ENCODE measurements at regions not wholly inside any gene's neighbourhood (a gene's known extent, or its start where the extent isn't known, plus 50 kb on each side); places are given as distances from the start of the nearest gene placed in this dataset.

DNA sequence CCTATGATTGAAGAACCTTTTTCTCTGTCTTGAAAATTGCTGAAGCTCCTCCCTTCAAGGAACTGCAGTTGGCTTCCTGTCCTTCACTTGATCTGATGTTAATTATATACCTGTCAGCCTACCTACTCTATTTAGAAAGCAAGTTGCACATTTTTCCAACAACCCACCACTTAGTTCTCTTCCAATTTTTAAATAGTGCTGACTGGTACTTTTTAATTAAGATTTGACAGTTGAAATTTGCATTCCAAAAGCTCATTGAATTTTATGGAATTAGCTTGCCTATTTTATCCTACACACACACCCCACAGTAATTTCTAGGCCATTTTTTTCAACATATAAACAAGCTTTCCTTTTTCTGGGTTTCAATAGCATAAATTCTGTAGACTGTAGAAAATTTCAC, 820.3 kb upstream of the FAT3 start:
- DNase-seq = no peak

DNA sequence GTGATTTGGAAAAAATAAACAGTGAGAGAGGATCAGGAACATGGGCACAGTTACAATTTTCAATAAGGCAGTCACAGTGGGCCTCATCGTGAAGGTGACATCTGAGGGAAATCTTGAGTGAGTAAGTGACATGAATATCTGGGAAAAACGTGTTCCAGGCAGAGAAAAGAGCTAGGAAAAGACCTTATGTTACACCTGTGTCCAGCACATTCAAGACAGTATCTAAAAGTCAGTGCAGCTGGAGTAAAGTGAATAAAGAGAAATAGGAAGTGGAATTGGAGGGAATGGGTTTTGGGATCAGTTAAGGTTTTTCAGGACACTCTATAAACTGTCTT, 827.5 kb upstream of the FAT3 start:
- no peak for DNase-seq

DNA sequence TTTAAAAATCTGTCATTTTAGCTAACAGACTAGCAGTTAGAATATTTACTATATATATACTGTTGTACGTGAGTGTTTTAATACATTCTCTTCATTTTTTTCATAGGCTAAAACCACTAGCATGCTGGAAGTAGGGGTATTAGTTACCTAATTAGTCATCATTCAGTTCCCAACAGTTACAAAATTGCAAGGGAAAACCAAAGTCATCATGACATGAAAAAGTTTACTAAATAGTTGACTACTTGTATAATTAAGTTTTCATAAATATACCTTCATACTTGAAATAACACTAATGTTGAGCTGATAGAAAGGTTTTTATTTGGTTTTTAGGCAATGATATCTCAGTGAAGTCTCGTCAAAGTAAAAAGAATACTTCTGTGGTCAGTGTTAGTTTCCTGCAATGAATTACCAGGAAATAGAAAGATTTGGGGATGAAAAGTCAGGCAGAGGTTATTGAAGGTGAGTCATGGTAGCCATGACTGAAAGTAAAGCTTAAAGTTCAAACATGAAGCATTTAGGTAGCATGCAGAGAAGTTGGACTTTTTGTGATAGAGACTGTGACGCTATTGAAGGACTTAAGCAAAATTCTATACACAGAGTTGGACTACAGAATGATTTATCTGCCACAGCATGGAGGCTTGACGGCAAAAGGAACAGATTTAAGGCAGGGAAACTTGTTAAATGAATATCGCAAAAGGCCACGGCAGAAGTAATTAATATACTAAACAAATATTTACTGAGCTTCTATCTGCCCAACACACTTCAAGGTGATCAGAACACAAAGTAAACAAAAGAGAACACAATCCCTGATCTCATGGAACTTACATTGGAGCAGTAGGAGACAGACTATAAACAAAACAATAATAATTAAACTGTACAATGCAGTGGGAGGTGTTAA, 828.1 kb upstream of the FAT3 start:
- peak; percentile 30 for DNase-seq

GRCh38 chr11:91394727-91395414, 829.7 kb upstream of the FAT3 start:
- DNase-seq = peak; percentile 45

GRCh38 chr11:91394073-91394726, 830.4 kb upstream of the FAT3 start:
- DNase-seq = no peak

DNA sequence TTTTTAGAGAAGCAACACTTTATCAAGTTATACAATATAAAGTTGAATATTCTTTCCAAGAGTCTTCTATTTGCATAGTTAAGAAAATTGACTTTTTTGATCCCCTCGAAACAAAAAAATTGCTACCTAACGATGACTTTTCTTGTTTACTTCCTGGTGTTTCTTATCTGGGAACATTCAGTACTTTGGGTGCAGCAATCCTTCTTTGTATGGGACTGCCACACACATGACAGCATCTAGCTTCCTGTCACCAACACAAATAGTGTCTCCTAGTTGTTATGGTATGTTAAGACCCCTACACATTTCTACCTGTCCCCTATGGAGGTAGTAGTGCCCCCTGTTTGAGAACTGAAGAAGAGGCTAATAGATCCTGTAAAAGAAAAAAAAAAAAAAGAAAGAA, 841.7 kb upstream of the FAT3 start:
- DNase-seq = no peak

DNA sequence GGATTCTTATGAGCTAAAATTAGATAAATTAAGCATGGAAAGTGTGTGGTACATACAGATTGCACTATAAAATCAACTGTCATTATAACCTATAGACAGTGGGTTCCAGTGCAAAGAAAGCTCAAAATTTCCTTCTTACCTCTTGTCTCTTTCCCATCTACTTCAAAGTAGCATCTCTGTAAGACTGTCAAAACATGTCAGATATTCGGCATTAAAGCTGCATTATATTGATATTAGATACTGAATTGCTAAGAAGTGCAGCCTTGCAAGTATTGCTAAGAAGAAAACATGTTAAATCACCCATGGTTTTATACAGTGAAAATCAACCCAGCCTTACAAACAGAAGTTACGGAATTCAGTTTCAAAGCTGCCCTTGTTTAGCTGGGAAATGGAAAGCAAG, 849.8 kb upstream of the FAT3 start:
- no peak for DNase-seq

- no peak for DNase-seq
Observed at GRCh38 chr11:91373497-91373896, 851.1 kb upstream of the FAT3 start.

DNA sequence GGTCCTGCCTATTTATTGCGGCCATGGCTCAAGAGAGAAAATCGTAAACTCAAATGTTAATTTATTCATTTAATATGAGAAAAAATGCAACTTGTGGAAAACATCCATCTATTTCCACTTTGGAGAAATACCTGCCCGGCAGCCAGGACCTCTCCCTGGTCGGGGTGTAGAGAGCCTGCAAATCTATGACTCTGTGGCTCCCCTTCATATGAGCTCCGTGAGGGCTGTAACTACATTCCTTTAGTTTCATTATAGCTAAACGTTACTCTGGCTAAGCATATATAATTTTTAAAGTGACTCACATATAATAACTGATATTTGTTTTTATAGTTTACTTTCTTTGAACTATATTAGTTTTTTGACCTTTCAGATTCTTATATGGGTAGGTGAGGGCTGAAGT, 857.8 kb upstream of the FAT3 start:
- no peak for DNase-seq

DNA sequence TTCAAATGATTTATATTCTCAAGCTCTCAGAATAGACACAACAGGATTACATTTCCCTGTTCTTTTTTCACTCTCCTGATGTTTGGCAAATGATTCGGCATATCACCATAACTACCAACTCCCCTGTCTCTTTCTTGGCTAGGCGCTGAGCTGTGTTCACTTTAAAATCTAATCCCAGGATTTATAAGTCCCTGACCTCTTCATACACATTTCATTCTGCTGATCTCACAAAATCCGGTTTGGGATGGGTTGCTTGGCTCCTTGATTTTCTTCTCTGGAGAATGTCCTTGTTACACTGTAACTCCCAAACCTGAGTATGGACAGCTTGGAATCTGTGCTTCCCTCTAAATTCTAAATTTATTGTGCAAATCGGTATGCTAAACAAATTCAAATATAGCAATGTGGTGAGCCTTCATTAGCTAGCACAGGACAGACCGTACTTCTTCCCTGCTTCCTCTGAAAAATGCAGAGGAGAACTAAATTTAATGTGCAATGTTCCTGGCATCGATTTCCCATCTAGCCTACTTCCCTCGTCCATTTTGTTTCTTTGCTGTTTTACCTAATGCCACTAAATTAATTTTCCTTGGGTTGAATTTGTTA, 858.5 kb upstream of the FAT3 start:
- no peak for DNase-seq

- no peak for DNase-seq
Observed at GRCh38 chr11:91350931-91351330, 873.7 kb upstream of the FAT3 start.

GRCh38 chr11:91326751-91327150, 897.9 kb upstream of the FAT3 start:
- no peak for DNase-seq

DNA sequence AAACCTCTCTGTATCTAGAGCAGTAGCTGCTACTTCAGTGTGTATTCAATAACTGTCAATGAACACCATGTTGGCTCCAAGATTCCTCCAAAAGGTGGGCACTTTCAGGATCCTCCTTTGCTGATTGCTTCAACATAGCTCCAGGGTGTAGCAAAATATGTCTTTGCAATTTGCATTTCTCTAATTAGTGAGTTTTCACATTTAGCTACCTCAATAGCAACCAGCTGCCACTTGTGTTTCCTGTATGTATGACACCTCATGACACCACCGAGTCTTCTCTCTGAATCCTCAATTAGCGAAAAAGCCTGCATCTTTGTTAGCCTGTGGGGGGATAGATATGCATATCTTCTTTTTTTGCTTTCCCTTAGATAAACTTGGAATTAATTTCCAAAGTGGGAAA, 898.3 kb upstream of the FAT3 start:
- no peak for DNase-seq

DNA sequence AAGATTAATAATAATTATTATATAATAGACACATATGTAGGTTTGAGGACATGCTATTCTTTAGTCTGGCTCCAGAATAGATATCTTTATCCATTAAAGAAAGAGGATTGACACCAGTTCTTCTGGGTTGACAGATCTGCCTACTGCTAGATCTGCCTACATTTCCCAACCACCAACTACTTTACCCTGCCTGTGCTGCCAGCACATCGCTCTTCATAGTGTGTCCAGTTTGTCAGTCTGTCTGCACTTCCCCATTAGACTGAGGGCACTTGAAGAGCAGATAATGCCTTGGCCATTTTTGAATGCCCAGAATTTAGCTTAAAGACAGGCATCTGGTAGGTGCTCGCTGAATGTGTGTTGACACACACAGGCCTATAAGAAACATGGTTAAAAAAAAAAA, 910.1 kb upstream of the FAT3 start:
- no peak for DNase-seq

- DNase-seq = no peak
Observed at GRCh38 chr11:91312541-91312940, 912.1 kb upstream of the FAT3 start.

GRCh38 chr11:91310085-91310484, 914.5 kb upstream of the FAT3 start:
- DNase-seq = no peak

DNA sequence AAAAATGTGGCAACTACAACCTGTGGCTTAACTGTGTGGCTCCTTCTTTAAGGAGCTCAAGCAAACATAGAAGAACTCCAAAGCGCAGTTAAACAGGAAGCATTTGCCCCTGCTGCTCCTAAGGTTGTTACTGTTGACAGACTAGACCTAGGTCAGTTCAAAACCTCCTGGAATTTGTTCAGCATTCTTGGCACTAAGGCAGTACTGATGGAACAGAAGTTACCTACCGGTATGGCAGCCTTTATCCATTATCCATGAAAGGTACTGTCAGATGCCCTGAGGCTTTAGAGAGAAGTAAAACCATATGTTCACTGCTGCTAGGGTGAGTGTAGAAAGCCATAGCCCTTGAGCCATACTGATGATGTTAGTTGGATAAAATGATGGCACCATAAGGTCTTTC, 916.5 kb upstream of the FAT3 start:
- no peak for DNase-seq

DNA sequence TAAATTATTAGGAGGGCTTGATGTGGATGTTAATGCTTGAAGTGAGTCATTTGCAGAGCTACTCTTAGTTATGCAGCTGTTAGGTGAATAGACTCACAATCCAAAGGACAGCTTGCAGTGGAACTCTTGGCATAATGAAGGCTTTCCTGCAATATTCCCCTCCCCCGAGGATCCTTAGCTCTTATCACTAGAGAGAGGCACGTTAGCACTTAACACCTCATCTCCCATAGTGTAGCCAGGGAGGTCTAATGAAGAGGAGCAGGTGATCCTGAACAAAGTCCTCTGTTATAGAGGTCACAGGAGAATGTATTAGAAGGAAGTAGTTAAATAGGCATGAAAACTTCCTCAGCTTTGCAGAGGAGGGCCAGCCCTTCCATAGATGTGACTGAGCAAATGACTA, 919.2 kb upstream of the FAT3 start:
- DNase-seq = no peak

- DNase-seq = no peak
Observed at GRCh38 chr11:91303749-91304148, 920.9 kb upstream of the FAT3 start.

DNA sequence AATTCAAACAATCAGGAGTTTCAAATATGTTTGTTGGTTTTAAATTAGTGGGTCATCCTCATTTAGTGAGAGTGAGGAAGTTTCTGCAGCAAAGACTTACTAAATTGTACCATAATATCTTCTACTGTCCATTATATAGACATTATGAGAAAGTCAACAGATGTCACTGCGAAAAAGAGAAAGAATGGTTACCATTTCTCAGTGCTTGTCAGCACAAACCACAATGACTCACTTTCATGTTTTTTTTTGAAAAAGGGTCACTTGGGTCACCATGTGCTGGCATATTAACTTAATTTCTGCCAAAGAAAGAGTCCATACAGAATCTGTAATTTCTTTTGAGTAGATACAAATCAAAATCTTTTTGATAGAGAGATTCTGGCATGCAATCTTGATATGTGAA, 924.6 kb upstream of the FAT3 start:
- no peak for DNase-seq

- DNase-seq = no peak
Observed at GRCh38 chr11:91296629-91297028, 928.0 kb upstream of the FAT3 start.

GRCh38 chr11:91295591-91295990, 929.0 kb upstream of the FAT3 start:
- no peak for DNase-seq

- DNase-seq = no peak
Observed at GRCh38 chr11:91293119-91293518, 931.5 kb upstream of the FAT3 start.

- peak; percentile 28 for DNase-seq
Observed at GRCh38 chr11:91272089-91272488, 952.5 kb upstream of the FAT3 start.
